ENCODE measurements at regions not wholly inside any gene's neighbourhood (a gene's known extent, or its start where the extent isn't known, plus 50 kb on each side); places are given as distances from the start of the nearest gene placed in this dataset.

- no peaks in the 10 kb centered on the region for H3K27me3 ChIP-seq (replicated peaks; ENCODE audit: control insufficient read depth, insufficient read depth, low read length)
- TF ChIP-seq, protein P1, sequence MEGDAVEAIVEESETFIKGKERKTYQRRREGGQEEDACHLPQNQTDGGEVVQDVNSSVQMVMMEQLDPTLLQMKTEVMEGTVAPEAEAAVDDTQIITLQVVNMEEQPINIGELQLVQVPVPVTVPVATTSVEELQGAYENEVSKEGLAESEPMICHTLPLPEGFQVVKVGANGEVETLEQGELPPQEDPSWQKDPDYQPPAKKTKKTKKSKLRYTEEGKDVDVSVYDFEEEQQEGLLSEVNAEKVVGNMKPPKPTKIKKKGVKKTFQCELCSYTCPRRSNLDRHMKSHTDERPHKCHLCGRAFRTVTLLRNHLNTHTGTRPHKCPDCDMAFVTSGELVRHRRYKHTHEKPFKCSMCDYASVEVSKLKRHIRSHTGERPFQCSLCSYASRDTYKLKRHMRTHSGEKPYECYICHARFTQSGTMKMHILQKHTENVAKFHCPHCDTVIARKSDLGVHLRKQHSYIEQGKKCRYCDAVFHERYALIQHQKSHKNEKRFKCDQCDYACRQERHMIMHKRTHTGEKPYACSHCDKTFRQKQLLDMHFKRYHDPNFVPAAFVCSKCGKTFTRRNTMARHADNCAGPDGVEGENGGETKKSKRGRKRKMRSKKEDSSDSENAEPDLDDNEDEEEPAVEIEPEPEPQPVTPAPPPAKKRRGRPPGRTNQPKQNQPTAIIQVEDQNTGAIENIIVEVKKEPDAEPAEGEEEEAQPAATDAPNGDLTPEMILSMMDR (IDR thresholded peaks at IDR 0.05; ENCODE audit: insufficient read depth, low read length, poor library complexity, severe bottlenecking): no peak
- H3K36me3 ChIP-seq (ENCODE audit: control insufficient read depth, insufficient read depth, low read length): no peaks in the 10 kb centered on the region
- no peak overlapping the region for H3K4me3 ChIP-seq (replicated peaks; ENCODE audit: low read depth, low read length)
- no peak for DNase-seq (ENCODE audit: extremely low read depth, insufficient read length)
These were observed 322.5 kb upstream of the ZNF507 start for GRCh38 chr19:32022731-32023563.

- H3K27me3 ChIP-seq (replicated peaks; ENCODE audit: control insufficient read depth, insufficient read depth, low read length): no peaks in the 10 kb centered on the region
- TF ChIP-seq, protein P1 (IDR thresholded peaks at IDR 0.05; ENCODE audit: insufficient read depth, low read length, poor library complexity, severe bottlenecking): no peak
- DNase-seq (ENCODE audit: extremely low read depth, insufficient read length): no peak
- H3K4me3 ChIP-seq (replicated peaks; ENCODE audit: low read depth, low read length): no peak overlapping the region
- no peaks in the 10 kb centered on the region for H3K36me3 ChIP-seq (ENCODE audit: control insufficient read depth, insufficient read depth, low read length)
These were observed 321.9 kb upstream of the ZNF507 start for GRCh38 chr19:32023564-32023832.

- no peak overlapping the region for H3K4me3 ChIP-seq (replicated peaks; ENCODE audit: low read depth, low read length)
- TF ChIP-seq, protein P1 (IDR thresholded peaks at IDR 0.05; ENCODE audit: insufficient read depth, low read length, poor library complexity, severe bottlenecking): no peak
- DNase-seq (ENCODE audit: extremely low read depth, insufficient read length): no peak
- no peaks in the 10 kb centered on the region for H3K27me3 ChIP-seq (replicated peaks; ENCODE audit: control insufficient read depth, insufficient read depth, low read length)
- H3K36me3 ChIP-seq (ENCODE audit: control insufficient read depth, insufficient read depth, low read length): no peaks in the 10 kb centered on the region
These were observed 316.2 kb upstream of the ZNF507 start for GRCh38 chr19:32029235-32029634.

GRCh38 chr19:32032561-32032960, 312.8 kb upstream of the ZNF507 start:
- TF ChIP-seq, protein P1 (IDR thresholded peaks at IDR 0.05; ENCODE audit: insufficient read depth, low read length, poor library complexity, severe bottlenecking): no peak
- DNase-seq (ENCODE audit: extremely low read depth, insufficient read length): no peak
- H3K4me3 ChIP-seq (replicated peaks; ENCODE audit: low read depth, low read length): no peak overlapping the region
- H3K27me3 ChIP-seq (replicated peaks; ENCODE audit: control insufficient read depth, insufficient read depth, low read length): no peaks in the 10 kb centered on the region
- H3K36me3 ChIP-seq (ENCODE audit: control insufficient read depth, insufficient read depth, low read length): no peaks in the 10 kb centered on the region

DNA sequence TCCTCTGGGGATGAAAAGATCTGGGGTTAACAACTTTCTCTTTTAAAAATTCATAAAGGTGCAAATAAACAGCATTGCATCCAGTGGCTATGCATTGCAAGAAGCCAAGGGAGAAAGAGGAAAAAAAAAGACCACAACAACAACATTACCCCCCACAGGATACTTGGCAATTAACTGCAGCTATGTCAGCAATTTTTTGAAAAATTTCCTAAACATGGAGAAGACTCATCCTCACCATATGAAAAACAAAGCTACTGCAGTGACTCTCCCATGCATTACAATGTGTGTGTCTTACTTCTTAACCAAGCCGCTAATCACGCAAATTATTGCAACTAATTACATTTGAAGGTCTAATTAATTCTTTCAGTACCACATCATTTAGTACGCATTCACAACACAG, 309.8 kb upstream of the ZNF507 start:
- no peaks in the 10 kb centered on the region for H3K36me3 ChIP-seq (ENCODE audit: control insufficient read depth, insufficient read depth, low read length)
- no peak for DNase-seq (ENCODE audit: extremely low read depth, insufficient read length)
- TF ChIP-seq, protein P1 (IDR thresholded peaks at IDR 0.05; ENCODE audit: insufficient read depth, low read length, poor library complexity, severe bottlenecking): no peak
- no peaks in the 10 kb centered on the region for H3K27me3 ChIP-seq (replicated peaks; ENCODE audit: control insufficient read depth, insufficient read depth, low read length)
- no peak overlapping the region for H3K4me3 ChIP-seq (replicated peaks; ENCODE audit: low read depth, low read length)
